ENCODE measurements at regions not wholly inside any gene's neighbourhood (a gene's known extent, or its start where the extent isn't known, plus 50 kb on each side); places are given as distances from the start of the nearest gene placed in this dataset.
"Not testable (repeated sequence)": the region's sequence is repeated elsewhere in the genome, so short reads cannot be mapped to it uniquely, and the experiment has no call there.

DNA sequence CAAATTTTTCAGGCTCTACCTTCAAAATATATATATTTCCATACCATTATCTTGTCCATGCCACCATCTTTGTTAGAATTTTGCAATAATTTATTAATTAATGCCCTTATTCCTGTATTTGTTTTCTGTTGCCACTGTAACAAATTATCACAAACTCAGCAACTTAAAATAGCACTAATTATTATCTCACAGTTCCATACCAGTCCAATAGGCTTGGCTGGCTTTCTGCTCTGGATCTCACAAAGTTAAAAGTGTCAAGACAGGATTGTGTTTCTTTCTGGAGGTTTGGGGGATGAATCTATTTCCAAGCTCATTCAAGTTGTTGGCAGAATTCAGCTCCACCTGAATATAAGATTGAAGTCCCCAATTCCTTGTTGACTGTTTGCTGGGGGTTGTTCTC is 58.6 kb upstream of the SLC38A4 start:
- DNase-seq (ENCODE audit: low spot score), result no peak

DNA sequence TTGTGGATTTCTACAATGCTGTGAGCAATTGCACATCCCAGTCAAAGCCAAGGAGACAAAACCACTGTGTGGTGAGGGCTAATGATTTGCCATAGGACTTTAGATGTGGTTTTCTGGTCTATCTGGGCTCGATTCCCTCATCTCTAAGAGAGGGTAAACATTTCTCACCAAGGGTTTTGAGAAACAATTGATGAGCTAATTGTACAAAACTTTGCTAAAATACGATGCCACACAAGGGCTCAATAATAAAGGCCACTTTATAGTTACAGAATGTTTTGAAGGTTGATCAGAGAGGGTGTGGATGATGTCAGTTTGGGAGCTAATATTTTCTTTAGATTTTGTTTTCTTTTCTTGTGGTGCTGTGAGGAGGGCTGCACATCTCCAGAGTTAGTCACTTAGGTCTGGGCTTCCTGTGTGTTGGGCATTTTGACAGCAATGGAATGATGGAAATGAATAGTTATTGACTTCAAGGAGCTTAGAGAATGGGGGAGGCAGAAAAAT is 60.8 kb upstream of the SLC38A4 start:
- no peak for DNase-seq (ENCODE audit: low spot score)

DNA sequence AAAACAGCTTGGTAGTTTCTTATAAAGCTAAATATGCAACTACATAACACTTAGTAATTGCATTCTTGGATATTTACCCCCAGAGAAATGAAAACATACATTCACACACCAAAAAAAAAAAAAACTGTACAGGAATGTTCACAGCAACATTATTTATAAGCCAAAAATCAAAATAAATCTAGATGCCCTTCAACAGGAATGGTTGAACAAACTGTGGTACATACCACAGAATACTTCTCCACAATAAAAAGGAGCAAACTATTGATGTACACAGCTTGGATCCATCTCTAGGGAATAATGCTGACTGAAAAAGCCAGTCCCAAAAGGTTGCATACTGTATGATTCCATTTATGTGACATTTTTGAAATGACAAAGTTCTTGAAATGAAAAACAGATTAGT is 62.1 kb upstream of the SLC38A4 start:
- DNase-seq (ENCODE audit: low spot score), result no peak

DNA sequence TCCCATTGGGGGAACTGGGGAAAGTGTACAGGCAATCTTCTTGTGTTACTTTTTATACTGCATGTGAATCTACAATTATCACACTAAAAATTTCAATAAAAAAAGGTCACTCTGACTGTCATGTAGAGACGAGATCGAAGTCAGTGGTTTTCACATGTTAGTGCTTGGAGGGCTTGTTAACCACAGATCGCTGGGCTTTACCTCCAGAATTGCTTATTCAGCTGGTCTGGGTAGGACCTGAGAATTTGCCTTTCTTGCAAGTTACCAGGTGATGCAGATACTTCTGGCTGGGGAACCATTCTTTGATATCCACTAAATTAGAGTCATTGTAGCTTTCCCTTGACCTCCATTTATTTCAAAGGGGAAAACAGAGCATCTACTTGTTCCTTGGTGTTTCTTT is 62.8 kb upstream of the SLC38A4 start:
- no peak for DNase-seq (ENCODE audit: low spot score)

DNA sequence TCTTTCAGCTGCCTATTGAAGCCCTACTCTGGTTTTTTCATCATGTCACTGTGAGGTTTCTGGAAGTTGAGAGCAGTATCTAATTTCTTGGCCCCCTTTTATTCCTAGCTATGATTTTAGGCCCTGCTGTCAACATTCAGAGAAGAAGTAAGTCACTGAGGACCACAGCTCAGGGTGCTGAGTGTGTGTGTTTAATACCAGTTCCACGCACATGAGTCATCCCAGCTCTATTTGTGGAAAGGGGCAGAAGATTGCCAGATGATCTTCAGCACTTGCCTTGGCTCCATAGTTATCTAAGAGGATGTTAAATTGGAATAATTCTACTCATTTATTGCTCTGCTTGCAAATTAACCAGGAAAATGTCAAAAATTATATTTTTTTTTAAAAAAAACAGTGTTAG is 65.5 kb upstream of the SLC38A4 start:
- DNase-seq (ENCODE audit: low spot score), result no peak

DNA sequence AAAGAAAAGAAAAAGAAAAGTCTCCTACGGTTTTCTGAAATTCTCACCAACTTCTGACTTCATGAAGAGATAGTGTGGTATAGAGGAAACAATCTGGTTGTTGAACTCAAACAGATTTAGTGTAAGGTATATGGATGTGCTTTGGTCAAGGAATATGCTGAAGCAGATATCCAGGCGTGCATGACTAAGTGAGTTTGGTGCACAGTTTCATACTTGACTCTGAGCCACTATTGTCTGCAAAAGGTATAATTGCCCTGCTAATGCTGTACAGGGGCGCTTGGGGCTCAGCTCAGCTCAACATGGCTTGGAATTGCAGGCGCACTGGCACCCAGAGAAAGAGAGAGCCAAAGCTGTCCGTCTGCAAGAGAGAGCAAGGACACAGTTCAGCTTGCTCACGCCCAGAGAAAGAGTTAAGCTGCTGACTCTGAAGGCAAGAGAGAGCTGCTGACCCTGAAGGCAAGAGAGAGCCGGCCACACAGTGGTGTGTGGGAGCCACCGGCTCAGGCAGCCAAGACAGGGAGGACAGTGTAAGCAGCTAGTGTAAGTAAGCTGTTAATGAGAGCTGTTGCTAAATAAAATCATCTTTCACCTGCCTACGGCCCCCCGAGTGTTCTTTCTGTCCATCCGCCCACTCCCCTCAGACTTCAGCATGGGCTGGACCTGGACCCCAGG is 66.4 kb upstream of the SLC38A4 start:
- no peak for DNase-seq (ENCODE audit: low spot score)

DNA sequence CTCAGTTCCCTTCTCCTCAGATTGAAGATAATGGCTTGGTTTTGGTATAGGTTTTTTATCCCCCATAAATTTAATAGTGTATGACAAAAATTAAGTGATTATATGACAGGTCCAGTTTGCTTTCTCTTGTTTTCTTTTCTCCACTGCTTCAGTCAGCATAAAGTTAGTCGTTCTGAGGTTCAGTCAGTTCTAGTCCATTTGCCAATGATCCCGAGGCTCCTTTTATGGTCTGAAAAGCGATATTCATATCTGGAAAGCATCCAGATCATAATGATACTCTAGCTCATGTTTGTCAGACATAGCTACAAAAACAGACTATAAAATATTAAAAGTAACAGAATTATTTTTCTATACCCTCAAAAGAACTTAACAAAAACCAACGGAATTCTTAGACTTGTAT is 67.1 kb upstream of the SLC38A4 start:
- no peak for DNase-seq (ENCODE audit: low spot score)

DNA sequence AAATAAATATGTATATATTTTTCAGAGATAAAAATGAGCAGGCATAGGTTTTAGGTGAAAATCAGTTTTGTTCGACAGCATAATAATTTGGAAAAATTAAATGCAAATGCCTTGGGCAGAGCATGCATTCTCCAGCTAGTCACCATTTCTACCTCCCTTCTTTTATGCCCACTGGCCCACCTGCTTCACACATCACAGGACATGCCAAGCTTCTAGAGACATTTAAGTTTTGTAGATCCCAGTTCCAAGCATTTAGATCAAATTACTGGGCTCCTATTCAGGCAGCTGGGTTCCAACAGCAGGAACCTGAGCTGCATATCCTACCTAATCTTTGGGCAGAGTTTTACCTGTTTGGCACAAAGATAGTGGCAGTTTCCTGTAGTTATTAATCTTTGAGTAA is 67.6 kb upstream of the SLC38A4 start:
- no peak for DNase-seq (ENCODE audit: low spot score)

DNA sequence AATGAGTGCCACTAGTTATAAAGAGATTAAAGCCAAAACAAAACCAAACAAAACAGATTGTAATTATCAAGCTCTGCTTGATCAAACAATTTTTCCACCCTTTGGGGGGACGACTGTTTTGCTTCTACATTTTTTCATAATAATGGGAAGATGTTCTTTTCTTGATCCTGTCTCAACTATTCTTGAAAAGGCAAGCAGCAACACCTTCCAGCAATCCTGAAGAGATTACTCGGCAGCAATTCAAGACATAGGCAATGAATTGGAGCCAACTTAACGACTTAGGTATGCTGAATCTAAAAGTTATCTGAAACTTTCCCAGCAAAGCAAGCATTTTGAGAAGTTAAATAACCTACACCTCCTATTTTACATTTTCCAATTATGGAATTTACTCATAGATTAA is 69.9 kb upstream of the SLC38A4 start:
- no peak for DNase-seq (ENCODE audit: low spot score)

DNA sequence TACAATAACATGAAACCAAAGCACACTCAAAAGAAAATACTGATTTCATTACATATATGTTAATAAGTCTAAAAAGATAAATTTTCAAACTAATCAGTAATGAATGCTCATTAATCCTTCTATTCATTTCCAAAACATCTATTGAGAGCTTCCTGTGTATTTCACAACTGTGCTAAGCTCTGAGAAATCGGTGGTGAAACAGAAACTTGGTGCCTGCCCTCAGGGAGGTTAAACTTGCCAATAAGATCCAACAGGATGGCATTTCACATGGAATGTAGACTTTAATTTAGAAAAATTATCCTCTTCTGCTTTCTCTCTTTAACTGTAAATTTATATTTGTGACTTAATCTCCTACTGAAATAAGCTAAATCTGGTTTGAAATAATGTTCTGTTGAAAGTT is 70.9 kb upstream of the SLC38A4 start:
- DNase-seq (ENCODE audit: low spot score), result no peak

DNA sequence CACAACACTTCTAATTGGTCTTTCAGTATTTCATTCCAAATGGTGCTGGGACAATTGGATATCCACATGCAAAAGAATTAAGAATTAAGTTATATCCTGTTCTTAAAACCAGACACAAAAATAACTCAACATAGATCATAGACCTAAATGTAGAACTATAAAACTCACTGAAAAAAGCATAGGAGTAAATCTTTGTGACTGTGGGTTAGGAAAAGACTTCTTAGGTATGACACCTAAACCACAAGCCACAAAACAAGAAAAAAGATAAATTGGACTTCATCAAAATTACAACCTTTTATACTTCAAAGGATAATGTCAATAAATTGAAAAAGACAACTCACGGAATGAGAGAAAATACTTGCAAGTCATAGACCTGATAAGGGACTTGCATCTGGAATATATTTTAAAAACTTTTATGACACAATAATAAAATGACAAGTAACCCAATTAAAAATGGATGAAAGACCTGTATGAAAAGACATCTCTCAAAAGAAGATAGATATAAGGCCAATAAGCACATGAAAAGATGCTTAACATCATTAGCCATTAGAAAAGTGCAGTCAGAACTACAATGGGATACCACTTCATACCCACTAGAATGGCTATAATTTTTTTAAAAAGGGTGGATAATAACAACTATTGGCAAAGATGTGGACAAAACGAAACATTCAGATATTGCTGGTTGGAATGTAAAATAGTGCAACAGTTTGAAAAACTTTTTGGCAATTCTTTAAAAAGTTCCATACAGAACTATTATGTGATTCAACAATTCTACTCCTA is 72.5 kb upstream of the SLC38A4 start:
- DNase-seq (ENCODE audit: low spot score), result no peak

DNA sequence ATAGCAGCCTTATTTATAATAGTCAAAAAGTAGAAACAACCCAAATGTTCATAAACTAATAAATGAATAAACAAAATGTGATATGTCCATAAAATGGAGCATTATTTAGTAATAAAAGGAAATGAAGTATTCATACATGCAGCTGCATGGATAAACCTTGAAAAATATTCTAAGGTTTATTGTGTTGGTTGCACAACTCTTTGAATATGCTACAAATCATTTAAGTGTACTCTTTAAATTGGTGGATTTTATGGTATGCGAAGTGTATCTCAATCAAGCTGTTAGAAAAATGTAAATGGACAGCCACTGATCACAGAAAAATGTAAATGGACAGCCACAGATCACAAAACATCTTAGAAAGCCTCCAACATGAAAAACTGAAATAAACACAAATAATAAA is 73.2 kb upstream of the SLC38A4 start:
- DNase-seq (ENCODE audit: low spot score), result no peak

DNA sequence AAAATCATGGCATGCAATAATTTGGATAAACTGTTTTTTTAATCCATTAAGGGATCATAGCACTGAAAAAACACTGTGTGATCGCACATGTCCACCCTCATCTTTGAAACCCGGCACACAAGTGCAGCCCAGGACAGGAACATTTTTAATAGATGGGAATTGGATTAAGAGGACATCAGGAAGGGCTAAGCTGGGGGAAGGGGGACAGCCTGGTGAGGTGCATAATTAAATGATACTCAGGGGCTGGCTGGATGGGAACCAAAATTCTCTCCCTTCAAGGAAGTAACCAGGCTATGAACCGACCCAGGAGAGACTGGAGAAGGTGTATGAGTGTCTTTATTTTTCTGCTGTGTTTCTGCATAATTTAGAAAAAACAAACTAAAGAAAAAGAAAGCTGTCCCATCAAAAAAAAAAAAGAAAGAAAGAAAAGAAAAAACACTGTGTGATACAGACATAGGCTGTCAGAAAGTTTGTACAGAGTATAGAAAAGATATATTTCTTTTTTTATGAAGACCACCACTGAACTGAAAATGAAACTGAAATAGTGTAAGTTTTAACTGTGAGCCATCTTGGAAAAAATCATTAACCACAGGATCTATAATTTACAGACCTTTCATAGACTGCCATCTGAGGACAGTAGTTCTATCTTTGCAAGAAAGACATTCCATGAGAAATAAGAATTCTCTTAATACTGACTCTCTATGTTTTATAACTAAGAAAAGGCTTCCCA is 75.1 kb upstream of the SLC38A4 start:
- no peak for DNase-seq (ENCODE audit: low spot score)

DNA sequence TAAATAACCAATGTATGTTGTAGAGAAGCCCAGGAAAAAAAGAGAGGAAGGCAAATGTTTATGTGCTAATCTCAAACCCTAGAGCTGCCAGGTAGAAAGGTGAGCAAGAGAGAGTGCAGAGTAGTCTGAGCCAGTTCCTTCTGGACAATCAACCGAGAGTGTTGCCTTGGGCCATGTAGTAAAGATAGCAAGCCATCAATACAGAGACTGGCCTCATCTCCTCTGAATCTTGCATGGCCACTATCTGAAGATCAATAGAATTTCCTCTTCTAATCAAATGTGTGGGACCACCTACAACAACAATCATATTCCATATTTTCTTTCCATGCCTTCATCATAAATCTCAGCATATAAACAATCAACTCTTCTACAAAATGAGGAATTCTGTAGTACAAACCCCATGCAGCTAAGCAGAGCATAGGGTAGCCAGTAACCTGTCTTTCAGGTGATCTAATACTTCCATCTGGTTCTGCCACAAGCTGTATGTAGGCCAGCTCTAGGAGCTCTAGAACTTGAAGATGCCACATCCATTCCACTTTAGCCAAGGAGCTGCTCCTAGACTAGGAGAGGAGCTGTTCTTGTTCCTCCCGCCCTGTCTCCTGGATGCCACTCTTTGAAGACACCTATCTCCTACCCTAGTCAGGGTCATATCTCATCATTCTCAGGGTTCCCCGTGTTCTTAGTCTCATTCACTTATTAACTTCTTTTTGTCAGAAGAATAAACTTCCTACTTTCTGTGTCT is 75.8 kb upstream of the SLC38A4 start:
- no peak for DNase-seq (ENCODE audit: low spot score)

DNA sequence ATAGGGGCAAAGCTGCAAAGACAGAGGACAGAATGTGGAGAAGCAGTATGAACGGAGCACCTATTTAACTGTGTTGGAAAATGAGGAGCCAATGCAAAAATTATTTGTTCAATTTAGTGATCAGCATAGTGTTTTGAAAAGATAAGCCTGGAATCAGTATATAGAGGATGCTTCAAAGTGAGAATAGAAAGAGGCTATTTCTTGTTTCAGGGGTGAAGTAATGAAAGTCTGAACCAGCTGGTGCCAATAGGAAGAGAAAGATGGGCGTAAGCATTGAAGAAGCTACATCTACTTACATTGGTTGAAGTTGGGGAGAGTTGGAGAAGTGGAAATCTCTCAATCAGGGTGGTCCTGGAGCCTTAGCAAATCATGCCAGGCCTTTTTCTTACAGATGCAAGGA is 77.3 kb upstream of the SLC38A4 start:
- DNase-seq (ENCODE audit: low spot score), result no peak

DNA sequence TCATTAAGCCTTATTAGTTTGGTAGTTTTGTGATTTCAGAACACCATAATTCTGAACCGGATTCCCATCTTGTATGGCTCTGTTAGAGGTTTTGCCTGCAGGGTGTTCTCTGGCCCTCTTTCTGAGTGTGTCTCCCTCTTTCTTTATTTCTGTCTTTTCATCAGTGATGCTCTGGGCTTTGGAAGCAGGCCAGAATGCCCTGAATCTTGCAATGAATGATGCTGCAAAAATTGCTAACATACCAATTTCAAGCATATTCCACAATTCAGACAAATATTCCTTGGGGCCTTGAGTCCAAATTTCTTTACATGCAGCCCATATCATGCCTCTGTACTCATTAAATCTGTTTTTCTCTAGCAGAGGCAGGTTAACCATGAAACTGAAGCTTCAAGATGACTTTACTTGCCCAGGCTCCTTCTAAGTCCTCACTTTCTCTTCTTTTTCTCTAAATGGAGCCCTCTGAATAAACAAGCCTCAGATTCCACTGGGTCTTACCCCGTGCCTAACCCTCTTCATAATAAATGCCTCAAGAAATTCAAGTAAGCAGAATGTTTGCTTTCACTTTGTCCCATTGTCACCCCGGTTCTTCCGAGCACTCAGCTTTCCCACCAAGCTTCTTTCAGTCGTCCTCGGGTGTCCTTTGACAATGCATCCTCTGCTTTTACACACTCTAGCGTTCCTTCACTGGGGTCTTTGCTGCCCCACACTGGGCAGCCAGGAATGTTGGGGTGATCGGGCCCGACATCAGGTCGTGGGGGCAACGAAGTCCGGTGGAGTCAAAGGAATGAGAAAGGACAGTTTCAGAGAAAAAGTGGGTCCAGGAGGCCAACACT is 78.8 kb upstream of the SLC38A4 start:
- no peak for DNase-seq (ENCODE audit: low spot score)

DNA sequence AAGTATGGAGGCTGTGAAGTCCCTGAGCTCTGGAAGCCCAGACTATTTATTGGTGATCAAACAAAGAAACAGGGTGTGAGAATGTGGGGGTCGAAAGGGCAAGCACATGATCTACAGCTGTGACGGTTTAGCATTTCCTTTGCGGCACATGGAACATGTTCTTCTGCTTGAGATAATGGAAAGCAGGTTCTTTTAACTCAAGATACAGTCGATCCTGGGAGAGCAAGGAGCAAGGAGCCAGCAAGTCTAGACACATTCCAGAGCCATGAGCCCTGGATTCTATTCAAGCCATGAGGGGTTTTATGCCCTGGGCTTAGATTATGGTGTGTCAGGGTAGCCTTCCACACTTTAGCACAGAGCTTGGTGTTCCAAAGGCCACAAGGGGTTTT is 79.4 kb upstream of the SLC38A4 start:
- DNase-seq (ENCODE audit: low spot score), result not testable (repeated sequence)

DNA sequence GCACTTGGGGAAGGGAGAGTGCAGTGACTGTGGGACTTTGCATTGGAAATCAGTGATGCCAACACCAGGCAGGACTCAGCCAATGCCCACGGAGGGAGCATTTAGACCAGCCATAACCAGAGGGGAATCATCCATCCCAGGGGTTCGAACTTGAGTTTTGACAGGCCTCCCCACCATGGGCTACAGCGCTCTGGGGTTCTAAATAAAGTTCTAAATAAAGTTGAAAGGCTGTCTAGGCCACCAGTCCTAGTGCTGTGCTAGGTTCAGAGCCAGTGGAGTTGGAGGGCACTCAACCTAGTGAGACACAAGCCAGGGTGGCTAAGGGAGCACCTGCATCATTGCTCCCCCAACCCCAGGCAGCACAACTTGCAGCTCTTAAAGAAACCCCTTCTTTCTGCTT is 82.0 kb upstream of the SLC38A4 start:
- DNase-seq (ENCODE audit: low spot score), result no peak

DNA sequence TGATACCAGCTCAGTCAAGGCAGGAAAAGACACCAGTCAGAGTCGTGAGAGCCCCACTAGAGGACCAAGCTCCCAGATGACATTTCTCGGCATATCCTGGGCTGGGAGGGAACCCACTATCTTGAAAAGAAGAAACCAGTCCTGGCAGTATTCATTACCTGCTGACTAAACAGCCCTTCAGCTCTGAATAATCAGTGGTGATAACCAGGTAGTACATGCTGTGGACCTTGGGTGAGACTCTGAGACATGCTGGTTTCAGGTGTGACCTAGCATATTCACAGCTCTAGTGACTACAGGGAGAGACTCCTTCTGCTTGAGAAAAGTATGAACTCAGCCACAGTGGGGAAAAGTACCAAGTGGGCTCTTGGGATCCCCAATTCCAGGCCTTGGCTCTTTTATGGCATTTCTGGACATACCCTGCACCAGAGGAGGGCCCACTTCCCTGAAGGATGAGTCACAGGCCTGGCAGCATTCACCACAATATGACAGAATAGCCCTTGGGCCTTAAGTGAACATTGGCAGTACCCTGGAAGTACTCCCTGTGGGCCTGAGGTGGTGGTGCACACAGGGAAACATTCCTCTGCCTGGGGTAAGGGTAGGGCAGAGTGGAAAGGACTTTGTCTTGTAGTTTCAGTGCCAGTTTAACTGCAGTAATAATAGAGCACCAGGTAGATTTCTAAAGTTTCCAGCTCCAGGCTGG is 82.6 kb upstream of the SLC38A4 start:
- DNase-seq (ENCODE audit: low spot score), result no peak

DNA sequence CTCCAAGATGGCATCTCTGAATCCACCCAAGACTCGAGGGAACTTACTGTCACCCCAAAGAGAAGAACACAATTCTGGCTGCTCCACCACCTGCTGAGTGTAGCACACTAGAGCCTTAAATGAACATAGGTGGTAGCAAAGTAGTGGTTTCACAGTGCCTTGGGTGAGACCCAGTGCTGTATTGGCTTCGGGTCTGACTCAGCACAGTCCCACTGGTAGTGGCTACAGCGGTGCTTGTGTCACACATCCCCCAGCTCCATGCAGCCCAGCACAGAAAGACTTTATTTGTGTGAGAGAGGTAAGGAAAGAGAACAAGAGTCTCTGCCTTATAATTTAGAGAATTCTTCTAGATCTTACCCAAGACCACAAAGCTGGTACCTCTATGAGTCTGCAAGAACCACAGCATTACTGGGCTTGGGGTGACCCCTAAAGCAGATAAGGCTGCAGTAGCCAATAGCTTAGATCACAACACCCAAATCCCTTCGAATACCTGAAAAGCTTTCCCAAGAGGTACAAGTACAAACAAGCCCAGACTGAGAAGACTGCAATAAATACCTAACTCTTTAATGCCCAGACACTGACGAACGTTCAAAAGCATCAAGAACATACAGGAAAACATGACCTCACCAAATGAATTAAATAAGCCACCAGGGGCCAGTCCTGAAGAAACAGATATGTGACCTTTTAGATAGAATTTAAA is 83.3 kb upstream of the SLC38A4 start:
- DNase-seq (ENCODE audit: low spot score), result no peak

All from ureter (tissue), 1 donor.